Esophagus muscularis mucosa (tissue), 3 donors: ENCODE measurements at regions not wholly inside any gene's neighbourhood (a gene's known extent, or its start where the extent isn't known, plus 50 kb on each side); places are given as distances from the start of the nearest gene placed in this dataset.
"Not testable (repeated sequence)": the region's sequence is repeated elsewhere in the genome, so short reads cannot be mapped to it uniquely, and the experiment has no call there.

ENCODE experiments used
- CTCF ChIP-seq, 3 experiments: fragments of 200-600 bp in 2 of 3; fragments of 450-650 bp in 1 of 3; sonication (generic) in 2 of 3; IDR thresholded peaks; one replicate each; pipeline ENCODE4 v1.5.1; 2017 to 2019; ENCODE audit warnings: antibody characterized with exemption in 3 of 3, mild to moderate bottlenecking in 2 of 3, moderate library complexity in 1 of 3
- POLR2A ChIP-seq: fragments of 450-650 bp; IDR thresholded peaks from one replicate; pipeline ENCODE4 v1.6.1; 2017; ENCODE audit warnings: antibody characterized with exemption, moderate library complexity, mild to moderate bottlenecking, low read depth

GRCh38 chr10:15421875-15422274 lies 50.8 kb upstream of the FAM171A1 start:
- not testable (repeated sequence) for TF ChIP-seq CTCF (IDR thresholded peaks at IDR 0.05); POLR2A
